Right renal cortex interstitium (tissue), 3 donors: ENCODE measurements at regions not wholly inside any gene's neighbourhood (a gene's known extent, or its start where the extent isn't known, plus 50 kb on each side); places are given as distances from the start of the nearest gene placed in this dataset.

ENCODE experiments used
- DNase-seq, 3 donors: peaks; one replicate each; pipeline ENCODE4 v3.0.0-alpha.2; 2013; ENCODE audit warnings: low read depth in 3 of 3, low spot score in 2 of 3

- DNase-seq = no peak
Observed at GRCh38 chr20:60064554-60065196, 106.5 kb downstream of the CDH26 start.

GRCh38 chr20:60065741-60066437 is 107.7 kb downstream of the CDH26 start:
- no peak for DNase-seq

- DNase-seq = no peak
Observed at GRCh38 chr20:60066438-60066823, 108.2 kb downstream of the CDH26 start.

DNA sequence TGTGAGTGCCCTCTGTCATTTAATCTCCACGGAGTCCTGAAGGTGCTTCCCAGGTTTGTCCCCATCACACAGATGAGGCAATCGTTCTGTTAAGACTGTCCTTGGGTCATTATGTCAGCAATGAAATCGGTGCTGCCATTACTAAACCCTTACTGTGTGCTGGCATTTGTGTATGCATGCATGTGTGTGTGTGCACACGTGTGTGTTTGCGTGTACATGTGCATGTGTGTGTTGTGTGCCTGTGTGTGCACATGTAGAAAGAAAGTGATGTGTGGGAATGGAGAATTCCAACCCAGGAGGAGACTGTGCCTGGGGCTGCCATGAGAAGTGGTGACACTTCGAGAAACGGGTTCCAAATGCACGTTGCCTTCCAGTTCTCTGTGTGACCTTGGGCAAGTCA is 110.3 kb downstream of the CDH26 start:
- DNase-seq = no peak

GRCh38 chr20:60069656-60070055 is 111.4 kb downstream of the CDH26 start:
- DNase-seq = no peak

DNA sequence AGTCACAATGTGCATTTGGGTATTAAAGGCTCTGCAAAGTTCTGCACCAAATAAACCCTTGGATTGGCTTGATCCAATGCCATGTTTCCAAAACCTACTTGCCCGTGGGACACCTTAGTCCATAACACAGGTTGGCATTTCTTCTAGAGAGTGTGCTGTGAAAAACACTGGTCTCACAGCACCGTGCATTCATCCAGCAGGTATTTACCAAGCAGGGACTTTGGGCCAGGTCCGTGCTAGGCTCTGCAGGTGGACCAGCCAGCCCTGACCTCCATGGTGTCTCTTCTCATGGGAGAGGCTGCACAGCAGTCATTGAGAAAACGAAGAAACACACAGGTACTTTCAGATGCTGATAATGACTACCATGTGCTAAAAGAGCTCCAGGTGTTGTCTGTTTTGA is 112.6 kb downstream of the CDH26 start:
- no peak for DNase-seq

- no peak for DNase-seq
Observed at GRCh38 chr20:60071965-60072364, 113.7 kb downstream of the CDH26 start.

- DNase-seq = no peak
Observed at GRCh38 chr20:60073086-60073485, 114.9 kb downstream of the CDH26 start.

- no peak for DNase-seq
Observed at GRCh38 chr20:60073504-60073903, 115.3 kb downstream of the CDH26 start.

GRCh38 chr20:60074276-60074675 is 116.1 kb downstream of the CDH26 start:
- DNase-seq = no peak

DNA sequence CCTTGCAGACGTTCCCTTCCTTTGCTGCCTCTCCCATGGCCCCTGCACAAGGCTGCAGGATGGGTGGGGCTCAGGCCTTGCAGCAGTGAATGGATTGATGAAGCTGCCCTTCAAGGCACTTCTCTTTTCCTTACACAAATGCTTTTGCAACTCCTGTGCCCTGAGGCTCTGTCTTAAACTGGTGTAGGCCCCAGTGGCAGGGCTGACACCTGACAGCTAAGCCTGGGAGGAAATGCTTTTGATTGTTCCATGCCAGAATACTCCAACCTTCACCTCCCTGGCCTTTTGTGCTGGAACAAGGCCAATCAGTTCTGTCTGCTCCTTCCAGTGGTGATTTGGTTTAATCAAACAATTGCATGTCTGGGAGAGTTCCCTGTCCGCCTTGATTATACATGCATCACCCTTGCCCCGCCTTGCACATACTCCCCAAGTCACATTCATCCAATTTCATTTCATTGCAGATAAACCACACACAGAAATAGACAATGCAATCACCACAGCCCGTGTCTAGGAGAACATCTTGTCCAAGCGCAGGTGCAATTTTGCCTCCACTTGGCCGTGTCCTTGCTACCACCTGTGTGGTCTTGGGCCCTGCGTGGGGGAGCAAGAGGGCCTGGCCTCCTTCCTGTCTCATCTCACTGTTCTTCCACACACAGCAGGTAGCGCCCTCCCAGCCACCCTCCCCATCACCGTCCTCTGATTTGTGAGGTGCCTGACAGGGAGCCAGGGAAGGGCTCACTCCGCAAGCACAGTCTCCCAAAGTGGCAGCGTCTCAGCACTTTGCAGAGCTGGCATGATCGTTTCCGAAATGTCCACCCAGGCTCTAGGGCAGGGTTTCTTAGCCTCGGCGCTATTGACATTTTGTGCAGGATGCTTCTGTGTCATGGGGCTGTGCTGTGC is 120.4 kb downstream of the CDH26 start:
- no peak for DNase-seq

GRCh38 chr20:60080401-60080800 is 122.2 kb downstream of the CDH26 start:
- DNase-seq = no peak

- no peak for DNase-seq
Observed at GRCh38 chr20:60085551-60086132, 127.4 kb downstream of the CDH26 start.

- DNase-seq = no peak
Observed at GRCh38 chr20:60086821-60087562, 128.8 kb downstream of the CDH26 start.

- DNase-seq = no peak
Observed at GRCh38 chr20:60087563-60088105, 129.4 kb downstream of the CDH26 start.

- DNase-seq = no peak
Observed at GRCh38 chr20:60088236-60088635, 130.0 kb downstream of the CDH26 start.

DNA sequence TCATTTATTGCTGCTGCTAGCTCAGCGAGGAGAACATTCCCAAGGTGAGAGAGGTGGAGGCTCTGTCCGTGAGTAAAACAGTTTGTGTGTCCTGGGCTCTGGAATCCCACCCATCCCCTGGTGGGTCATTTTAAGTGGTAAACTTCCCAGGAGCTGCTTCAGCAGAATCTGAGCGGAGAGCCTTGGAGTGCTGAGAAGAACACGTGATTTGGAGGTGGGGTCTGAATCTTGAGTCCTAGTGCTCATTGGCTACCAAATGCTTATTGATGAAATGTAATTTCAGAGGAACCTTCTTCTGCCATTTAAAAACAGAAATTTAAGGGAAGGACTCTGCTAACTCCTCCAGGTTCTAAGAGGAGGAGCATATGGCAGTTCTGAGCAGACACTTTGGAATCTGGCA is 132.4 kb downstream of the CDH26 start:
- DNase-seq = no peak

DNA sequence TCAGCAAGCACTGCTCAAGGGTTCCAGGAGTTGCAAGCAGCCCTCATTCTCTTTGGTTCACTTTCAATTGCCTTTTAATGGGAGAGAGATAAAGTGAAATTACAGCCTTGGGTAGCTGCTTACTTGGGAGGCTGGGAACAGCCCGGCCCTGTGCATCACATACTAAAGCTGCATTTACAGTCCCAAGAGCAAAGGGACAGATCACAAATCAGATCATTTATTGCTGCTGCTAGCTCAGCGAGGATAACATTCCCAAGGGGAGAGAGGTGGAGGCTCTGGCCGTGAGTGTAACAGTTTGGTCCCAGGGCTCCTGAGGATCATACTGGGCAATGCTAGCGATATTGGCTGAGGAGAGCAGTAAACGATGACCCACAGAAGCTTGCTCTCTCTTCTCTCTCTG is 133.1 kb downstream of the CDH26 start:
- no peak for DNase-seq

DNA sequence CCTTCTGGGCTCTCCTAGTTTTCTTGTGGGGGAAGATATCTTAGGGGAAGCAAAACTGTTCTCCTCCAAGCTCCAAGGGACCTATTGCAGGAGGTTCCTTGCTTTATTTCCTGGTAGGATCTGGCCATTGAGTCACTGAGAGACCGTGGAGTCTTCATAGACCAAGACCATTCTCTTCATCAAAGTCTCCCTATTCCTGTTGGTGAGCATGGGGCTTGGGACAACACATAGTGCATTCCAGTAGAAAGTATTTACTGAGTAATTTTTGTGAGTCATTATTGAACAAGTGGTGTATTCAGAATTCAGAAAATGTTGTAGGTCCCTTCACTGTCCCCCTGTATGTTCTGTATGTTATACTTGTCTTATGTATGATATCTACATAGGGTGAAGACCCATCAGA is 133.6 kb downstream of the CDH26 start:
- no peak for DNase-seq

- DNase-seq = no peak
Observed at GRCh38 chr20:60092729-60093128, 134.5 kb downstream of the CDH26 start.
